ENCODE measurements at regions not wholly inside any gene's neighbourhood (a gene's known extent, or its start where the extent isn't known, plus 50 kb on each side); places are given as distances from the start of the nearest gene placed in this dataset.
"Not testable (repeated sequence)": the region's sequence is repeated elsewhere in the genome, so short reads cannot be mapped to it uniquely, and the experiment has no call there.

GRCh38 chr6:22770054-22770453 lies 200.7 kb downstream of the HDGFL1 start:
- no peaks in the 10 kb centered on the region for H3K9me3 ChIP-seq (replicated peaks)
- H3K27me3 ChIP-seq (replicated peaks), result no peaks in the 10 kb centered on the region
- H3K27ac ChIP-seq, result no peak overlapping the region
- H3K4me3 ChIP-seq, result no peak overlapping the region
- H3K4me1 ChIP-seq (replicated peaks), result peaks cover 4% of the 10 kb centered on the region
- no peak for DNase-seq (ENCODE audit: low read depth in 1 of 2, low spot score in 2 of 2)
- H3K36me3 ChIP-seq, result no peaks in the 10 kb centered on the region

GRCh38 chr6:22774129-22774528 lies 204.8 kb downstream of the HDGFL1 start:
- no peak for DNase-seq (ENCODE audit: low read depth in 1 of 2, low spot score in 2 of 2)
- Histone ChIP-seq H3K36me3 (no peaks in the 10 kb centered on the region), H3K4me1 (replicated peaks) (no peaks in the 10 kb centered on the region), H3K27ac (no peak overlapping the region), H3K4me3 (no peak overlapping the region), H3K27me3 (replicated peaks) (no peaks in the 10 kb centered on the region), H3K9me3 (replicated peaks) (0 out of 2 replicates have a peak, but pooled peaks cover 3% of the 10 kb centered on the region)

- not testable (repeated sequence) for H3K4me3 ChIP-seq; H3K9me3 ChIP-seq (replicated peaks); H3K36me3 ChIP-seq; H3K4me1 ChIP-seq (replicated peaks); DNase-seq (ENCODE audit: low read depth in 1 of 2, low spot score in 2 of 2); H3K27me3 ChIP-seq (replicated peaks); H3K27ac ChIP-seq
Measured at GRCh38 chr6:22778438-22778837, 209.1 kb downstream of the HDGFL1 start.

- Histone ChIP-seq H3K9me3 (replicated peaks) (0 out of 2 replicates have a peak, but pooled peaks cover 3% of the 10 kb centered on the region), H3K27me3 (replicated peaks) (no peaks in the 10 kb centered on the region), H3K4me3 (no peak overlapping the region), H3K4me1 (replicated peaks) (no peaks in the 10 kb centered on the region), H3K36me3 (no peaks in the 10 kb centered on the region), H3K27ac (no peak overlapping the region)
- DNase-seq (ENCODE audit: low read depth in 1 of 2, low spot score in 2 of 2), result no peak
Measured at GRCh38 chr6:22779062-22779461, 209.7 kb downstream of the HDGFL1 start.

- H3K27me3 ChIP-seq (replicated peaks), result no peaks in the 10 kb centered on the region
- H3K4me3 ChIP-seq, result no peak overlapping the region
- H3K9me3 ChIP-seq (replicated peaks), result no peaks in the 10 kb centered on the region
- H3K27ac ChIP-seq, result no peak overlapping the region
- H3K4me1 ChIP-seq (replicated peaks), result no peaks in the 10 kb centered on the region
- no peak for DNase-seq (ENCODE audit: low read depth in 1 of 2, low spot score in 2 of 2)
- H3K36me3 ChIP-seq, result no peaks in the 10 kb centered on the region
Measured at GRCh38 chr6:22783931-22784330, 214.6 kb downstream of the HDGFL1 start.

GRCh38 chr6:22784601-22785410 lies 215.4 kb downstream of the HDGFL1 start:
- Histone ChIP-seq H3K36me3 (no peaks in the 10 kb centered on the region), H3K4me3 (no peak overlapping the region), H3K9me3 (replicated peaks) (no peaks in the 10 kb centered on the region), H3K27me3 (replicated peaks) (no peaks in the 10 kb centered on the region), H3K27ac (no peak overlapping the region), H3K4me1 (replicated peaks) (no peaks in the 10 kb centered on the region)
- no peak for DNase-seq (ENCODE audit: low read depth in 1 of 2, low spot score in 2 of 2)

GRCh38 chr6:22788038-22788437 lies 218.7 kb downstream of the HDGFL1 start:
- Histone ChIP-seq H3K9me3 (replicated peaks) (no peaks in the 10 kb centered on the region), H3K36me3 (no peaks in the 10 kb centered on the region), H3K27ac (no peak overlapping the region), H3K27me3 (replicated peaks) (no peaks in the 10 kb centered on the region), H3K4me3 (no peak overlapping the region), H3K4me1 (replicated peaks) (no peaks in the 10 kb centered on the region)
- no peak for DNase-seq (ENCODE audit: low read depth in 1 of 2, low spot score in 2 of 2)

GRCh38 chr6:22789315-22789714 lies 219.9 kb downstream of the HDGFL1 start:
- Histone ChIP-seq H3K36me3 (no peaks in the 10 kb centered on the region), H3K9me3 (replicated peaks) (no peaks in the 10 kb centered on the region), H3K4me3 (no peak overlapping the region), H3K4me1 (replicated peaks) (no peaks in the 10 kb centered on the region), H3K27ac (no peak overlapping the region), H3K27me3 (replicated peaks) (no peaks in the 10 kb centered on the region)
- no peak for DNase-seq (ENCODE audit: low read depth in 1 of 2, low spot score in 2 of 2)

- DNase-seq (ENCODE audit: low read depth in 1 of 2, low spot score in 2 of 2), result no peak
- no peaks in the 10 kb centered on the region for H3K27me3 ChIP-seq (replicated peaks)
- H3K36me3 ChIP-seq, result no peaks in the 10 kb centered on the region
- H3K4me3 ChIP-seq, result no peak overlapping the region
- H3K27ac ChIP-seq, result no peak overlapping the region
- H3K4me1 ChIP-seq (replicated peaks), result no peaks in the 10 kb centered on the region
- no peaks in the 10 kb centered on the region for H3K9me3 ChIP-seq (replicated peaks)
Measured at GRCh38 chr6:22794844-22795243, 225.5 kb downstream of the HDGFL1 start.

- Histone ChIP-seq H3K36me3 (no peaks in the 10 kb centered on the region), H3K4me3 (no peak overlapping the region), H3K9me3 (replicated peaks) (no peaks in the 10 kb centered on the region), H3K27ac (no peak overlapping the region), H3K4me1 (replicated peaks) (no peaks in the 10 kb centered on the region), H3K27me3 (replicated peaks) (no peaks in the 10 kb centered on the region; the same call in 1 of the 2 replicates)
- no peak for DNase-seq (ENCODE audit: low read depth in 1 of 2, low spot score in 2 of 2)
Measured at GRCh38 chr6:22800451-22800850, 231.1 kb downstream of the HDGFL1 start.

GRCh38 chr6:22801831-22802230 lies 232.5 kb downstream of the HDGFL1 start:
- no peaks in the 10 kb centered on the region; the same call in 1 of the 2 replicates for H3K27me3 ChIP-seq (replicated peaks)
- H3K4me1 ChIP-seq (replicated peaks), result no peaks in the 10 kb centered on the region
- H3K9me3 ChIP-seq (replicated peaks), result no peaks in the 10 kb centered on the region
- no peak for DNase-seq (ENCODE audit: low read depth in 1 of 2, low spot score in 2 of 2)
- no peak overlapping the region for H3K27ac ChIP-seq
- no peak overlapping the region for H3K4me3 ChIP-seq
- H3K36me3 ChIP-seq, result no peaks in the 10 kb centered on the region

GRCh38 chr6:22804620-22805261 lies 235.4 kb downstream of the HDGFL1 start:
- Histone ChIP-seq H3K27ac (no peak overlapping the region), H3K36me3 (no peaks in the 10 kb centered on the region), H3K4me1 (replicated peaks) (no peaks in the 10 kb centered on the region), H3K9me3 (replicated peaks) (no peaks in the 10 kb centered on the region), H3K4me3 (no peak overlapping the region), H3K27me3 (replicated peaks) (no peaks in the 10 kb centered on the region; the same call in 1 of the 2 replicates)
- DNase-seq (ENCODE audit: low read depth in 1 of 2, low spot score in 2 of 2), result peak in 1 of 2 experiments; percentile 41

- no peak for DNase-seq (ENCODE audit: low read depth in 1 of 2, low spot score in 2 of 2)
Measured at GRCh38 chr6:22807261-22807660, 237.9 kb downstream of the HDGFL1 start.

GRCh38 chr6:22807818-22808217 lies 238.5 kb downstream of the HDGFL1 start:
- Histone ChIP-seq H3K4me3 (no peak overlapping the region), H3K27me3 (replicated peaks) (no peaks in the 10 kb centered on the region; the same call in 1 of the 2 replicates)
- no peak for DNase-seq (ENCODE audit: low read depth in 1 of 2, low spot score in 2 of 2)

More at GRCh38 chr6:22807261-22807660, 237.9 kb downstream of the HDGFL1 start:
- no peaks in the 10 kb centered on the region for H3K36me3 ChIP-seq
- no peaks in the 10 kb centered on the region; the same call in 1 of the 2 replicates for H3K27me3 ChIP-seq (replicated peaks)
- no peaks in the 10 kb centered on the region for H3K9me3 ChIP-seq (replicated peaks)
- H3K4me3 ChIP-seq, result no peak overlapping the region
- no peaks in the 10 kb centered on the region for H3K4me1 ChIP-seq (replicated peaks)
- no peak overlapping the region for H3K27ac ChIP-seq

More at GRCh38 chr6:22807818-22808217, 238.5 kb downstream of the HDGFL1 start:
- Histone ChIP-seq H3K4me1 (replicated peaks) (no peaks in the 10 kb centered on the region), H3K36me3 (no peaks in the 10 kb centered on the region), H3K27ac (no peak overlapping the region), H3K9me3 (replicated peaks) (no peaks in the 10 kb centered on the region)

All from SJSA1 (cell line).